UCSD-AML1 (cell line): ENCODE measurements at regions not wholly inside any gene's neighbourhood (a gene's known extent, or its start where the extent isn't known, plus 50 kb on each side); places are given as distances from the start of the nearest gene placed in this dataset.

ENCODE experiments used
- DNase-seq: peaks from one replicate; lab custom pipeline; 2025; ENCODE audit not compliant: unreplicated experiment; lab: John Stamatoyannopoulos, UW

- DNase-seq = no peak
Measured at GRCh38 chr11:69348414-69349235, 54.7 kb downstream of the MYEOV start.

- DNase-seq = no peak
Measured at GRCh38 chr11:69350040-69350439, 56.1 kb downstream of the MYEOV start.

- DNase-seq = no peak
Measured at GRCh38 chr11:69350596-69350995, 56.6 kb downstream of the MYEOV start.

DNA sequence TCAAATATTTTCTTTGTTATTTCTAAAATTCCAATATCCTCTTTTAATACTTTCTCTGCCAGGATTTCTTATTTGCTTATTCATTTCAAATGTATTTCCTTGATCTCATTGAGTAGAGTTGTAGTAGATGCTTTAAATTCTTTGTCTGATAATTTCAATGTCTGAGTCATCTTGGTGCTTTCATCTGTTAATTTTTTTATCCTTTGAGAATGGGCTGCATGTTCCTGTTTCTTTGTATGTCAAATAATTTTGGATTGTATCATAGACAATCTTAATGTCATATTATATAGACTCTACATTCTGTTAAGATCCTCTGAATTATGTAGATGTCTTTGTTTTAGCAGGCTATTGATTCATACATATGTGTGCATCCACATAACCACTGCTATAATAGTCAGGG lies 57.5 kb downstream of the MYEOV start:
- DNase-seq = no peak

GRCh38 chr11:69352166-69352565 lies 58.2 kb downstream of the MYEOV start:
- DNase-seq = no peak

DNA sequence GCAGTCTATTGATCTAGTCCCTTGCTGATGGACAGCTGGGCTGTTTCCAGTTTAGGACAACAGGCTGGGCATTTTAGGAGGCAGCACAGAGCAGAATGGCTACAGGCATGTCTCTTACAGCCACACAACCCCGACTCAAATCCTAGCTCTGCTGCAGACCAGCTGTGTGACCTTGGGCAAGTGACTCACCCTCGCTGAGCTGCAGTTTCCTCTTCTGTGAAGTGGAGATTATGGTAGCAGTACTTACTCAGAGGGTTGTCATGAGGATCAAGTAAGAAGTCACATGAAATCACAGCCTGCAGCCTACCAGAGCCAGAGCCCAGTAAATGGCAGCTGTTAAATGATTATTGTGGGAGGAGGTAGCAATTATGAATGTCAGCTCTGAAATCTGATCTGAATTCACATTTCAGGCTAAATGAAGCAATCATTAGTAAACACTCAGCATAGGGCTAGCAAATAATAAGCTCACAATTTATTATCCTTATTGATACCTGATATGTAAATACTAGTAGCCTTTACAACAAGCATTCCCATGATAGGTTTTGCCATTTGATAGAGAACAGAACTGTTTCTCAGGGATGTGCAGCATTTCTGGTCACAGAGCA lies 58.9 kb downstream of the MYEOV start:
- DNase-seq = no peak

DNA sequence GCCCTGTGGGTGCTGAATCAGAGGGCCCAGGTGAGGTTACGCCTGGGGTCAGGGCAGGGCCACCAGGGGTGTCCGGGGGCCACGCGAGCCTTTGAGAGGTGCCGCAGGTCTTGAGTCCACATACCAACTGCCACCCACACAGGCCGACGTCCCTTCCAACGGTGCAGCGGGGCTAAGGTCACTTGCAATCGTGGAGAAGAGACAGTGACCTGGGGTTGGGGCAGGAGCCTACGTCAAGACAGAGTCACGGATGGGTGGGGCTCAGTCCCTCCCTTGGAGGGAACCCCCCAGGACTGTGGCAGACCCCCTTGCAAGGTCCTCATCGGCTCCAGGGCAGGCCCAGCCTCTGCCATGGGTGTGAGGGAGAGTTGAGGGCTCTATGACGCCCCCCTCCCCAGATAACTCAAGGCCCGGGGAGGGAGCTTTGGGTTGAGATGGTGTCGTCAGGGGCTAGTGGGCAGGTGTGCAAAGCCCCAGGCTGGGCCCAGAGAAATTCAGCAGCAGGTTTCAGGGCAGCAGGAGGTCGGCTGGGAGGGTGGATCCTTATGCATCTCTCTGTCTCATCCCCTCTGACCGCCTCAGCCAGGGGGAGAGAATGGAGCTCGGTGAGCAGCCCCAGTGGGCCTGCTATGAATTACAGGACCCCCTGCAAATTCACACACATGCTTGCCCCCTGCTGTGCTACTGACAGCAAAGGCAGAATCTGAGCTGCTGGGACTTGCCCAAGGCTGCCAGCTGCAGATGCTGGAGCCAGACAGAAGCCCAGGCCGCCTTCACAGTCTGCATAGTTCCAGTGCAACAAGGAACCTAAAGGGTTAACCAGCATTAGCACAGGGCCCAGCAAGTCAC lies 60.0 kb downstream of the MYEOV start:
- no peak for DNase-seq

DNA sequence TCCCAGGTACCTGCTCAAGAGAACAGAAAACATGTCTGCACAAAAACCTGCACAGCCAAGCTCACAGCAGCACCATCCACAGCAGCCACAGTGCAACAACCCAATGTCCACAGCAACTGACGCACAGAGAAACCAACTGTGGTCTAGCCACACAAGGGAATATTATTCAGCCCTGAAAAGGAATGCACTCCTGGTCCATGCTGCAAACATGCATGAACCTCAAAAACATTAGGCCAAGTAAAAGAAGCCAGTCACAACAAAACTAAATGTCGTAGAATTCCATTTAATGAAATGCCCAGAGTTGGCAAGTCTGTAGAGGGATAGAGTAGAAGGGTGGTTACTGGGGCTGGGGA lies 60.6 kb downstream of the MYEOV start:
- no peak for DNase-seq

DNA sequence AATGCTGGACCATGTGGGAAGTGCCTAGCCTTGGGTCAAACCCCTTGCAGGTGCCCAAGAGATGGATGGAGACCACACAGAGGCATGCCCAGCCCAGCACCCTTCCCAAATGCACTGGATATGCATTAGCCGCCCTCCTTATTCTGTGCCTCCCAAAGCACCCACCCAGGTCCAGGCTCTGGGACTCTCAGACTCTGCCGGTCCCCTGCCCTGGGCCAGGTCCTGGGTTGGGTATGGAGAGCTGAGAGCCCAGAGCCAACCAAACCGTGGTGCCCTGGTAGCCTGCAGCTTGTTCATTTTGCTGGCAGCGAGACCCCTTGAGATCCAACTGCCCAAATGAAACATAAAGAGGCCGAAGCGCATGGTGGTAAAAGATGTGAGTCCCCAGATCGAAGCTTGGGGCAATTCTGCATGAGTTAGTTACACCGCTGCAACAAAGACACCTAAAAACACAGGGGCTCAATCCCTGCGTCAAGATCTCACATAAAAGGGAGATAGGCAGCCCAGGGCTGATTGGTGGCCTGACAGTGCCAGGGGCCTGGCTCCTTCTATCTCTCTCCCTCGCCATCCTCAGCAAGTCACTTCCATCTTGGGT lies 61.5 kb downstream of the MYEOV start:
- no peak for DNase-seq

DNA sequence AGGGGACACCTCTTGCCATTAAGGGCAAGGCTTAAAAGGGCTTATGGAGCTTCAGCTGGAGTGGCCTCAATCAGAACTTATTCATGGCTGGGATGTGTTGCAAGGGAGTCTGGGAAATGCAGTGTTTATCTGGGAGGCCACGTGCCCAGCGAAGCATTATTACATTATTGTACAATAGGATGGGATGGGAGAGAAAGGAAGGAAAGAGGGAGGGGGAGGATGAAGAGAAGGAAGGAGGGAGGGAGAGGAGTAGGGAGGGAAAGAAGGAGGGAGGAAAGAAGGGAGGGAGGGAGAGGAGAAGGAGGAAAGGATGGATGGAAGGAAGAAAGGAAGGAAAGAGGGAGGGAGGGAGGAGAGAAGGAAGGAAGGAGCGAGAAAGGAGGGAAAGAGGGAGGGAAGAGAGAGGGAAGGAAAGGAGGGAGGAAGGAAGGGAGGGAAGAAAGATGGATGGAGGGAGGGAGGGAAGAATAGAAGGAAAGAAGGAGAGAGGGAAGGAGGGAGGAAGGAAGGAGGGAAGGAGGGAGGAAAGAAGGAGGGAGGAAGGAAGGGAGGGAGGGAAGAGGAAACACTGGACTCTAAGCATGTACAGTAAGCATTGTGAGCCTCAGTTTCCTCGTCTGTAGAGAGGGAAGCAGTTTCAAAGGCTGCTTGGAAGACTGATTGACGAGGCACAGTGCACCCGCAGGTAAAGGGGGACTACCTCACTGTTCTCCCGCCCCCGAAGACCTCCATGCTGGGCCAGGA lies 62.2 kb downstream of the MYEOV start:
- DNase-seq = no peak

- no peak for DNase-seq
Measured at GRCh38 chr11:69356703-69357457, 62.9 kb downstream of the MYEOV start.

DNA sequence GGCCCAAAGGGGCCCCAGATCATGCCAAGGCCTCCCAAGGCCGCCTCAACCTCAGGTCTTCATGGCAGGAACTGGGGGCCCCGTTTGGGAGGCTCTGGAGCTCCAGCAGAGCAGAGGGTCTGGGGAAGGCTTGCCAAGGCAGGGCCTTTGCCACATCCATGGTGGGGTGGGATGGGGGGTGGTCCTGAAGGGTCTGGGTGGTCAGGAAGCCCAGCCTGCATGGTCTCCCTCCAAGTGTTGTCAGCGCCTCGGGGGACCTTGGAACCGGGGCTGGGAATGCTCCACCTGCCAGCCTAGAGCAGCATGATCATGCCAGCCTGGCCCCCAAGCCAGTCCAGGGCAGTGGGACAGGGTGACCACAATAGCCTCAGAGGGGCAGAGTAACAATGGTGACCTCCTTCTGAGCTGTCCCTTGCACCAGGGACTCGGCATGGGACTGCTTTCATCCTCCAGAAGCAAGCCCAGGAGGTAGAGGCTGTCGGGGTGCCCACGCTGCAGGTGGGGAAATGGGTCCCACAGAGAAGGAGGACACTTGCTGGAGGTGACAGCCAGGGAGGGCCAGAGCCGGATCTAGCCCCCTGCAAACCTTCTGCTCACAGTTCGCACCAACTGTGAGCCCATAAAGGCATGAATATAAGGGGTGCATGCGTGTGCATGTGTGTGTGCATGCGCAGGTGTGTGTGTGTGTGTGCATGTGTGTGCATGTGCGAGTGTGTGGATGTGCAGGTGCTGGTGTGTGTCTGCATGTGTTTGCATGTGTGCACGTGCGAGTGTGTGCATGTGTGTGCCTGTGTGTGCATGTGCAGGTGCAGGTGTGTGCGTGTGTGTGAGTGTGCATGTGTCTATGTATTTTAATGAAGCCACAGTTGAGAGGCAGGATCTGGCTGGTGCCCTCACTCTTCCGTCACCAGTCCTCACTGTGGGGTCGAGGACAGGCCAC lies 63.8 kb downstream of the MYEOV start:
- no peak for DNase-seq

DNA sequence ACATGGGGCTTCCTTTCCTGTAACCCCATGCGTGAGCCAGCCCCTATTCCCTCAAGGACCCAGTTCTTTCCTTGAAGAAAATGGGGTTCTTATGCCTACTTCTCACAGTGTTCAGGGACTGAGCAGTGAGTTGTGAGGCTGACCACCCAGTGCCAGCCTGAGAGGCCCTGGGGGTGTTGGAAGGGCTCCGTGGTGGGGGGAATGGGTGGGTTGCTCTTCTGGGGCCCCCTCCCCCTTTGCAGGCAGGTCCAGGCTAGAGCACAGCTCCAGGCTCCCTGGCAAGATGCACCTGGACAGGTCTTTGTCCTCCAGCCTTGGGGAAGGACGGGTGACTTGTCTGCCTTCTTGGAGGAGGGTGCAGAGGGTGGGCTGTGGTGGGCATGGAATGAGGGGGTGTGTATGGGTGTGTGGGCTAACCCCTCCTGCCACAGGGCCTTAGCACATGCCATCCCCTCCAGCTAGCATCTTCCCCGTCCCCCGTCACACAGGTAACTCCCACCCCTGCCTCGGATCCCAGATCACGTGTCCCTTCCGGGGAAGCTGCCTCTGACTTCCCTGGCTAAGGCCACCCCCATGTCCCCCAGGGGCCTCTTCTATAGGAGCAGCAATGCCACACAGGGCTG lies 64.6 kb downstream of the MYEOV start:
- DNase-seq = no peak

- no peak for DNase-seq
Measured at GRCh38 chr11:69359735-69360480, 66.0 kb downstream of the MYEOV start.

- DNase-seq = no peak
Measured at GRCh38 chr11:69360606-69361005, 66.7 kb downstream of the MYEOV start.

DNA sequence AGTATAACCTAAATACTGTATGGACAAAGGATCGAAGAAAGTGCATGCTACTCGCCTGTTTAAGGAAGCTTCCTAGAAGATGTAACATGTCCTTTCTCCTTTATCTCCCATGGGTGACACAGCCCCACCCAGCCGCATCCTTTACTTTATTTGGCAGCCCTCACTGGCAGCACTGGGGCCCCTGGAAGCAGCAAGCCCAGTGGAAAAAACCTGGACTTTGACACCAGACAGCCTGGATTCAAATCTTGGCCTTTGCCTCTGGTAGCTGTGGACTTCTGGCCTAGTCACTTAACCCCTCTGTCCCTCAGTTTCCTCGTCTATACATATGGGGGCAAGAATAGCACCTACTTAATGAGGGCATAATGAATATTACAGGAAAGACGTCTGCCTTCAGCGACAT lies 67.1 kb downstream of the MYEOV start:
- DNase-seq = no peak

GRCh38 chr11:69361466-69361865 lies 67.5 kb downstream of the MYEOV start:
- no peak for DNase-seq

DNA sequence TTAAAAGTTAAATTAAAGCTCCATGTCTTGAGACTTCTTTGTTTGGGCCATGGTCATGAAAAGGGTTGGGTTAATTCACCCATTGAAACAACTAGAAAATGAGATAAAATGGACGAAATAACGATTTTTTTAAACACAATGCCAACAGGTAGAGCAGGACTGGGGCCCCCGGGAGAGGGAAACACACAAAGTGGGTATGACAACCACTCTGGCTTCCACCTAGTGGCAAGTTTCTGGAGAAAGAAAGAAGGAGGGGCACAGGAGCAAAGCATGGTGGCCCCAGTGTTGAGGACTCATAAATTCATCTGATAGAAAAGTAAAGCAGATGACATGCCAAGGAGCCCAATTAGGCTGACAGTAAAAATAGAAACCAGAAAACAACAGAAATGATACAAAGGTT lies 68.4 kb downstream of the MYEOV start:
- no peak for DNase-seq
